Stimulated activated CD8-positive, alpha-beta memory T cell treated with anti-CD3 and anti-CD28 coated beads, Interleukin-7, amount 100 ng/mL, for 1 hour (primary cell): ENCODE measurements at regions not wholly inside any gene's neighbourhood (a gene's known extent, or its start where the extent isn't known, plus 50 kb on each side); places are given as distances from the start of the nearest gene placed in this dataset.
"Not testable (repeated sequence)": the region's sequence is repeated elsewhere in the genome, so short reads cannot be mapped to it uniquely, and the experiment has no call there.

ENCODE experiments used
- DNase-seq, 2 donors: peaks; one replicate each; pipeline ENCODE4 v3.0.0-alpha.2; 2020; ENCODE audit warnings: low read depth in 2 of 2

GRCh38 chr15:20473465-20473864, 68.1 kb downstream of the GOLGA6L6 start:
- not testable (repeated sequence) for DNase-seq

DNA sequence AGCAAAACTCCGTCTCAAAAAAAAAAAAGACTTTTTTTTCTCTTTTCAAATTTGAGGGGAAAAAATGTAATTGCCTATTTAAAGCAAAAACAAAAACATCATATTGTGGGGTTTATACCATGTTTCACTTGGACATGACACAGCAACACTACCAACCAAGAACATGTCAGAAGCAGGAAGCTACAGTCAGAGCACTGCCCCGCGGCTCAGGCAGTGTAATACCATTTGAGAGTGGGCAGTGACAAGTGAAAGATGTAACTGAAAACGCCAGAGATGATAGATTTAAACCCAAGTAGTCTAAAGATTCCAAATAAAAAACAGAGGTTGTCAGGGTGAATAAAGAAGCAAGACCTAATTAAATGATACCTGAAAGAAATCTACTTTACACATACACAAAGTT, 68.6 kb downstream of the GOLGA6L6 start:
- not testable (repeated sequence) for DNase-seq

GRCh38 chr15:20470810-20471209, 70.8 kb downstream of the GOLGA6L6 start:
- DNase-seq: not testable (repeated sequence)

DNA sequence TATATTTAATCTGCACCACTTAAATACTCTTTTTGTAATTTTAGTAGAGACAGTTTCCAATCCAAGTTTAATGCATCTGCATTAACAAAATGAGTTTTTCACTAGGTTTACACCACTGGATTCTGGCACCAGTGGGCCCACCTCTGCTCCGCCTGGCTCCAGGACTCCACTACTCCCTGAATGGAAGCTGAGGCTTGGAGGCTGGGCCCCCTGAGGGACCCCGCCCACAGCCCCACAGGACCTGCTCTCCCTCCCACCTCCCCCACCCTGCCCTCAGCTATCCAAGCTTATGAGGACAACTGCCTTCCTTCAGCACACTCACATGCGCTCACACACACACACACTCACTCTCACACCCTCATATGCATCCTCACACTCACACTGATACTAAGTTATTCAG, 100.5 kb downstream of the GOLGA6L6 start:
- not testable (repeated sequence) for DNase-seq

- not testable (repeated sequence) for DNase-seq
Observed at GRCh38 chr15:20440390-20440789, 101.2 kb downstream of the GOLGA6L6 start.

DNA sequence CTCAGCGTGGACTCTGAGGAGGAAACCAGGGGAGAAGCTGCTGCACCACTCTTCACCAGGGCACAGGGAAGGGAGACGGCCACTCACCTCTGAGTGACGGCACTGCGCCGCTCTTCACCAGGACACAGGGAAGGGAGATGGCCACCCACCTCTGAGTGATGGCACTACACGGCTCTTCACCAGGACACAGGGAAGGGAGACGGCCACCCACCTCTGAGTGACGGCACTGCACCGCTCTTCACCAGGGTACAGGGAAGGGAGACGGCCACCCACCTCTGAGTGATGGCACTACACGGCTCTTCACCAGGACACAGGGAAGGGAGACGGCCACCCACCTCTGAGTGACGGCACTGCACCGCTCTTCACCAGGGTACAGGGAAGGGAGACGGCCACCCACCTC, 102.5 kb downstream of the GOLGA6L6 start:
- not testable (repeated sequence) for DNase-seq

DNA sequence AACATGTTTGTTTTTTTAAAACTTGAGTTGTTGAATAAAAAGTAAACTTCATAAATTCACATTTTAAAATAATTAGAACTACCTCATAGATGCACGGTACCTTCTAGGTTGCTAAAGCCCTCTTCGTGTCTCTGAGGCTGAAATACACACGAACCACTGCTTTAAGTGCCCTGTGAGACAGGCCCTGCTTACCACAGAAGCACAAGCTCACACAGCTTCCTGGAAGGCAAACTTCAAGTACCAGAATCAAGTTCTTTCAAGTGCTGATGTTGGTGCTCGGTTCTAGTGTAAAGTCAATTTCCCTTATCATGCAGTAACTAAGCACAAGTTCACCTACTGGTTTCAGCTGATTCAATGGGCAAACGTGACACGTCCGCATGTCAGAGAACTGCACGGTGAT, 103.3 kb downstream of the GOLGA6L6 start:
- DNase-seq: not testable (repeated sequence)

DNA sequence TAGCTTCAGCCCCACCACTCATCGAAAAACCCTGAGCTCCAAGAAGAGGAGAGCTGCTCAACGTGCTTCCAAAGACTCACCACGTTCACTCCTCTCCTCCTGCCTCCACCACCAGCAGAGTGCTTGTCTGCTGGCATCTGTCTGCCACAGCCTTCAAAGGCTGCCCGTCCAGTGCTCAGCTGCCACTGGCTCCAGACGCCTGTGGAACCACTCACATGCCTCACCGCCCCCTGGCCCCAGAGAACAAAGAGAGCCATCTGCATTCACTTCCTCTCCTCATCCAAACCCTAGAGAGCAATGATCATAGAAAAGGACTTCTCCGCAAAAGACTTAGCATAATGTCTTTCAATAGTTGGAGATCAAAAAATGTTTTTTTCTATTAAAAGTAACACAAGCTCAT, 108.1 kb downstream of the GOLGA6L6 start:
- not testable (repeated sequence) for DNase-seq

- not testable (repeated sequence) for DNase-seq
Observed at GRCh38 chr15:20430495-20430894, 111.1 kb downstream of the GOLGA6L6 start.

- DNase-seq: not testable (repeated sequence)
Observed at GRCh38 chr15:20420710-20421109, 120.9 kb downstream of the GOLGA6L6 start.

- DNase-seq: not testable (repeated sequence)
Observed at GRCh38 chr15:20416618-20417017, 125.0 kb downstream of the GOLGA6L6 start.

DNA sequence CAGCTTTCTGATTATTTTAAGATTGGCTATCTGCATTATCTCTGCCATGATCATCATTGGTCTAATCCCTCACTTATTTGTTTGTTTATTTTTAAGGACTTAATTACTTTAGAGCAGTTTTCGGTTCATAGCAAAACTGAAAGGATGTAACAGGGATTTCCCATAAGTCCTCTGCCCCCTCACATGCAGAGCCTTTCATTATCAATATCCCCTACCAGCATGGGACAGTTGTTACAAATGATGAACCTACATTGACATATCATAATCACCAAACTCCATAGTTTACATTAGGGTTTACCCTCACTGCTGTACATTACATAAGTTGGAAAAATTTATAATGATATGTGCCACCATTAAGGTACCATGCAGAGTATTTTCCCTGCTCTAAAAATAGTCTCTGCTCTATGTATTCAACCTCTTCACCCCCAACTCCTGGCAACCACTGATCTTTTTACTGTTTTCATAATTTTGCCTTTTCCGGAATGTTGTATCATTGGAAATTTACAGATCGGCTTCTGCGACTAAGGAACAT, 131.9 kb downstream of the GOLGA6L6 start:
- not testable (repeated sequence) for DNase-seq

DNA sequence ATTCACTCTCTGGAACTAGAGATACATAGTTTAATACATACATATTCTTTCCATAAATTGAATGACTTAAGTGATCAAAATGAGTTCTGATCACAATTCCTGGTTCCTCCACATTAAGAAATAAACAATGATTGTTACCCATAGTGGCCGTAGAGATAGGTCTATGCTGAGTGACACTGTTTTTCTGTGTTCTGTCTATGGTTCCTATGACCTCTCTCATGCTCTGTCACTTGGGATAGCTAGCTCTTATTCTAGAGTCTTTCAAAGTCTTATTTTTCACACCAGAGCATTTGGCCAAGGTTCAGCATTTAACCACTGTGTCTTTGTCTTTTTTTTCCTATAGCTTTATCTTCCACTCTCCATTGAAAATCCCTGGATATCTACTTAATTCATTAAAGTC, 132.4 kb downstream of the GOLGA6L6 start:
- no peak for DNase-seq

- no peak for DNase-seq
Observed at GRCh38 chr15:20407553-20407952, 134.0 kb downstream of the GOLGA6L6 start.

DNA sequence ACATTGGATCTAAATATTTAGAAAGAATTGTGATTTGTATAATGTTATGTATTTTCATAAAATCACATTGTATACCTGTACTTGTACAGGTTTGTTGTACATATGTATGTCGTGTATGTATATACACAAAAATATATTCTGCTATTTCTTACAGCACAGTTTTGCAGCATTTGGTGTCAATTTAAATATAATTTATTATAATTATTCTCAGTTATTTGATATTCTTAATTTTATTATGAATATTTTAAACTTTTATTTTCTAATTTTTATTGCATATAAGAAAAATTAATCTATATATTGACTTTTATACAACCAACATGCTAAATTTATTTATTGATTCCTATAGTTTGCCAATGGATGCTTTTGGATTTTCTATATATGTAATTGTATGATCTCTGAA, 137.0 kb downstream of the GOLGA6L6 start:
- not testable (repeated sequence) for DNase-seq

GRCh38 chr15:20402586-20402985, 139.0 kb downstream of the GOLGA6L6 start:
- not testable (repeated sequence) for DNase-seq

- not testable (repeated sequence) for DNase-seq
Observed at GRCh38 chr15:20401058-20401457, 140.5 kb downstream of the GOLGA6L6 start.

- not testable (repeated sequence) for DNase-seq
Observed at GRCh38 chr15:20398680-20399079, 142.9 kb downstream of the GOLGA6L6 start.

- DNase-seq: not testable (repeated sequence)
Observed at GRCh38 chr15:20388161-20388560, 153.4 kb downstream of the GOLGA6L6 start.

GRCh38 chr15:20386198-20386597, 155.4 kb downstream of the GOLGA6L6 start:
- no peak for DNase-seq

- DNase-seq: not testable (repeated sequence)
Observed at GRCh38 chr15:20380199-20380598, 161.4 kb downstream of the GOLGA6L6 start.

- DNase-seq: no peak
Observed at GRCh38 chr15:20376872-20377271, 164.7 kb downstream of the GOLGA6L6 start.

GRCh38 chr15:20372416-20372815, 169.2 kb downstream of the GOLGA6L6 start:
- not testable (repeated sequence) for DNase-seq

DNA sequence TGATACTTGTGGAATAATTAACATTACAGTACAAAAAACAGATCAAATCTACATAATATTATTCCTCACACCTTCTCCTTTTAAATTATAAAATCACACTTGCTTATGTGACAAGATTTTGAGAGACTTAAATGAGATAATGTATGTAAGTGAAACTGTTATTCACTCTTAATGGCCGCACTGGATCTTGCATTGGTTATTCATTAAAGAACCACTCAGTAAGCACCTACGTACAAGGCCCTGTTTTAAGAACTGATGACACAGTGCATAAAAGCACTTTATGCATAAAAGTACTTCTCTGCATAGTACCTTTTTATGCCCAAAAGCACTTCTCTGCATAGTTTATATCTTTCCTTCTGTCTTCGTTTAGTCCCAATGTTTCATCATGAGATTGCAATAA, 172.1 kb downstream of the GOLGA6L6 start:
- no peak for DNase-seq
